Activated CD4-positive, alpha-beta T cell treated with anti-CD3 and anti-CD28 coated beads for 24 hours (primary cell): ENCODE measurements at regions not wholly inside any gene's neighbourhood (a gene's known extent, or its start where the extent isn't known, plus 50 kb on each side); places are given as distances from the start of the nearest gene placed in this dataset.
"Not testable (repeated sequence)": the region's sequence is repeated elsewhere in the genome, so short reads cannot be mapped to it uniquely, and the experiment has no call there.

Experiments
- DNase-seq, 2 donors: peaks; one replicate each; pipeline ENCODE4 v3.0.0-alpha.2; 2020; ENCODE audit warnings: low read depth in 2 of 2

DNA sequence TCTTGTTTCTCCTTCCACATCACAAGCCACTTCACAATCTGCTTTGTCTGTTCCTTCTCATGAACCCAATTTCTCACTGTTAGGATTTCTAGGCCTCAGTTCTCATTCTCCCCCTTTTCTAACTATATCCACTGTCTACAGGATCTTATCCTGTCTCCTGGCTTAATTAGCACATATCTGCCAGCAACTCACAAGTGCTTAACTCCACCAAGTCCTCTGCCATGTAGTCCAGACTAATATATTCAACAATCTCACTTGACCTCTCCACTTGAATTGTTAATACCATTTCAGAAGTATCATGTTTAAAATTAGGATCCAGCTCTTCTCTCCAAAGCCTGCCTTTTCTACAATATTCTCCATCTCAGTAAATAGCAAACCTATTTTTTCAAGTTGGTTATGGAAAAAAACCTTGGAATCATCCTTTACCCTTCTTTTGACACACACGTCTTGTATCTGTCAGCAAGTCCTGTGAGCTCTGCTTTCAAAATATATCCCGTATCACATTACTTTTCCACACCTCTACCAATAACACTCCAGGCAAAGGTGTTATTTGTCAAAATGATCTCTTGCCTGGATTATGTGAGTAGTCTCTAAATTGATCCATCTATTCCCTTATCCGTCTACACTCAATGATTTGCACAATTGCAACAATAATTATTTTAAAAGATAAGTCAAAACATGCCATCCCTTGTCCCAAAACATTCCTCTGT is 127.2 kb upstream of the SLIT2 start:
- DNase-seq, result no peak

DNA sequence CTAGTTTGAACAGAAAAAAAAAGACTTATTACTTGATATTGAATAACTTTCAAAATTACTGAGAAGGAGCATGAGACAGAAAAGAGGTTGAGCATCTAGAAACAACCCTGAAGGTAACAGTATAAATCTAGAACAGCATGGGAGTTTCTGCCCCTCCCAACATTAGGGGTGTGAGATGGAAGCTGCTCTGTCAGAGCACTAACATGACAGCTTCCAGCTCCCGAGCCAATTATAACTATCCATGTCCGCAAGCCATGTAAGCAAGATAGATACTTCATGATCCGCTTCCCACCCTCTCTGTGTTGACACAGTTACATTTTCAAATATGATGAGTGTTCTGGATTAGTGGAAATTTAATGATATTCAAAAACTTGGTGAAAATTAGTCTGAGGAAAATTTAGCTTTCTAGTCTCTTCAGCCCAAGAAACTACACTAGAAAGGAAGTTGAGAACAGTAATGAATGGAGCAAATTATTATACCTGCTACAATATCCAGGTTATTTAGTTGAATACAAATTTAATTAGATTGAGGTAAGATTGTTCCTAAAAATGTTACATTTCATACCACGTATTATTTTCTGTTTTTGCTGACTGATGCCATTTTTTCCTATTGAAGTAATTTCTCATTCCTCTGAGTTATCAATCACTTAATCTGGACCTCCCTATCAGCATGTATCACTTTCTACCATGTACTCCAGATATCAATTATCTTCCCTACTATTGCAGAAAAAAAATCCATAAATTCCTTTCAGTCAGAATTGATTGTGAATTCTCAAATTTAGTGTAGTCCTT is 129.3 kb upstream of the SLIT2 start:
- no peak for DNase-seq

DNA sequence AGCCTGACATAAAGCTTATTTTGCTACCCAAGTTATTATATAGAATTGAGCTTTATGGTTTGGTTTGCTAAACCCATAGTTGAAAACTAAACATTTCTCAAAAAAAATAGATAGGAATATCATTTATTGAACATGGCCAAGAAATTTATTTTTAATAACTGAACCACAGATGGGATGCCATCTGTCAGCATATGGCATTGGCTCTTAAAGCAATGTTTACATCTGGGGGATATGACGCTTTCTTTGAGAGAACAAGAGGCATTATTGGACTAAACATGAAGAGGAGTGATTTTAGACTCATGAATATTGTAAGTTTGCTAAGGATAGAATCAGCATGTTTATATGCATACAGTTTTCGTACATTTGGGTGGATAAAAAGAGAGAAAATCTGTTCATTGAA is 132.6 kb upstream of the SLIT2 start:
- no peak for DNase-seq

DNA sequence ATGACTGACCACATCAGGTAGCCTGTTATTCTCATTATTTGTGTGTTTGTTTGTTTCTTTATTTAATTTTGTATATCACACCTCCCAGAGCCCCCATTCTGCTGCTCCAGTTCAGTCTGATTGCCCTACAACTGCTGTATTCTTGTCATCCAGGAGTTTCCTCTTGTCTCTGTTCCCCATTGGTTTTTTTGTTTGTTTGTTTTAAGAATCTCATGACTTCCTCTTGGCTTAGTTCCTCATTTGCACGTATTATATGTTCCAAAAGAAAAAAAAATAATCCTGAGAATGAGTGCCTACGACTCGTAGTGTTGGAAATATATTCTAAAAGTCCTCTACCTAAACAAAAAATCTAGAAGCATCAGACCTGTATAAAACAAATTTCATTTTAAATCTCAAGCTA is 142.3 kb upstream of the SLIT2 start:
- no peak for DNase-seq

GRCh38 chr4:20106921-20107320 is 144.8 kb upstream of the SLIT2 start:
- no peak for DNase-seq

DNA sequence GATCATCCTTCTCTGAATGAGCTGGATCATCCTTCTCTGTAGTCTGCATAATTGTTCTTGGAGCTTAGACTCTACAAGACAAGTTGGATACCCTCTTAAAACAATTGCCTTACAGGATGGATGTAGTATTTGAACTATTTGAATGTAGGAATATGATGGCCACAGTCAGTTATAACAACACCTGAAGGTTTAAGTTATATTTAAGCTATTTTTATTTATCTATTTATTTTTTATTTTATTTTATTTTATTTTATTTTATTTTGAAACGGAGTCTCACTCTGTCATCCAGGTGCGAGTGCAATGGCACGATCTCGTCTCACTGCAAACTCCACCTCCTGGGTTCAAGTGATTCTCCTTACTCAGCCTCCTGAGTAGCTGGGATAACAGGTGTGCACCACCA is 149.9 kb upstream of the SLIT2 start:
- no peak for DNase-seq

- no peak for DNase-seq
These were observed 154.8 kb upstream of the SLIT2 start for GRCh38 chr4:20096911-20097310.

DNA sequence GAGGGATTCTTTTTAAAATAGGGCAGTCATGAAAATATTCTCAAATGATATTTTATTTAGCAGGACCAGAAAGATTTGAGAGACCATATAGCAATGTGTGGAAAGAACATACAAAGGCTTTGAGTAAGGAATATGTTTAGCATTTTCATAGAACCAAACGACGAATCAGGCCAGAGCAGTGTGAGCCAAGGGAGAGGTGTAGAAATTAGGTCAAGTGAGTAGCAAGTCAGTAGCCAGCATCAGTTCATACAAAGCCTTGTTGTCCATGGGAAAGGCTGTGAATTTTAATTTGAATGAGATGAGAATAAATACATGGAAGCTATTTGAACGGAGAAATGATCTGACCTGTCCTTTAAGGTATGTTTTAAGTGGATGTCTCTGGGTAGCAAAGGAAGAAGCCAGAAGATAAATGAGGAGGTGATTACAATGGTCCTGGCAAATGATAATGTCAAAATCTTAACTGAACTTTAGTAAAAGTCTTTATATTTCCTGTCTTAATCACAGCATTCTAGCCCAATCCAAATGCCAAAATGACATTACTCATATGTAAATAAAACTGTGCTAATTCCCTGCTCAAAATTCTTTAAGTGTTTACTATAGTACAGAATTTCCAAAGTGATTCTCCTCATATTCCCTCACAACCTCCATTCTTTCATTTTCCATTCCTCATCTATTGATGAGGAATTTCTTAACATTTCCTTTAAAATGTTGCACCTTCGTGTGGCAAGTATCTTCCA is 155.7 kb upstream of the SLIT2 start:
- no peak for DNase-seq

DNA sequence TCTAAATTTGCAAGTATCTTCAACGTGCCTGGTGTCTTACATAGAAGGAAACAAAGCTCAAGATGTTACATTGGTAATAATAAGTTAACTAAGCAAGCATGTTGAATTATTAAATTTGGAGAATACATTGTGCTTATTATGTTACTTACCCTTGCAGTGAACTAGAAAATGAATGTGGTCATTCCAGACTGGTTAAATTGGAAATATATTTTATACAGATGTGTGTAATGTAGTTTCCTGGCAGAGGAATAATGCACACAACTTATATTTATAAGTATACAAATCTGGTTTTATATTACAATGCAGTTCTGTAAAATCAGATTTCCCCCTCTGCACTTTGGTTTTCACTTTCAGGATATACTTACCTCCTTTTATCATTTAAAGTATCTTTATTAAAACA is 159.9 kb upstream of the SLIT2 start:
- no peak for DNase-seq

GRCh38 chr4:20087522-20087911 is 164.2 kb upstream of the SLIT2 start:
- no peak for DNase-seq

GRCh38 chr4:20086799-20087521 is 164.7 kb upstream of the SLIT2 start:
- DNase-seq, result no peak

GRCh38 chr4:20086067-20086798 is 165.5 kb upstream of the SLIT2 start:
- DNase-seq, result no peak

GRCh38 chr4:20085653-20086052 is 166.1 kb upstream of the SLIT2 start:
- no peak for DNase-seq

GRCh38 chr4:20085156-20085555 is 166.5 kb upstream of the SLIT2 start:
- DNase-seq, result no peak

GRCh38 chr4:20084488-20084887 is 167.2 kb upstream of the SLIT2 start:
- DNase-seq, result no peak

GRCh38 chr4:20078644-20079043 is 173.1 kb upstream of the SLIT2 start:
- no peak for DNase-seq

- no peak for DNase-seq
These were observed 176.3 kb upstream of the SLIT2 start for GRCh38 chr4:20075248-20075871.

GRCh38 chr4:20074450-20074849 is 177.3 kb upstream of the SLIT2 start:
- DNase-seq, result no peak

GRCh38 chr4:20065952-20066351 is 185.8 kb upstream of the SLIT2 start:
- DNase-seq, result no peak

DNA sequence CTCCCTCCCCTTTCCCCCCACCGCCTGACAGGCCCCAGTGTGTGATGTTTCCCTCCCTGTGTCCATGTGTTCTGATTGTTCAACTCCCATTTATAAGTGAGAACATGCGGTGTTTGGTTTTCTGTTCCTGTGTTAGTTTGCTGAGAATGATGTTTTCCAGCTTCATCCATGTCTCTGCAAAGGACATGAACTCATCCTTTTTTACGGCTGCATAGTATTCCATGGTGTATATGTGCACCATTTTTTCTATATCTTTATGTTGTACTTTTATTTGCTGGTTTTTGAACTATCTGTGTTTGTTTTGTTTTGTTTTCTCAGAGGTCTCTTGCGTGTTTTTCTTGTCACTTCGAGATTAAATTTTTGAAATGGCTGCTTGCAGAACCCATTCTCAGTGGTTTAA is 188.8 kb upstream of the SLIT2 start:
- DNase-seq, result not testable (repeated sequence)

DNA sequence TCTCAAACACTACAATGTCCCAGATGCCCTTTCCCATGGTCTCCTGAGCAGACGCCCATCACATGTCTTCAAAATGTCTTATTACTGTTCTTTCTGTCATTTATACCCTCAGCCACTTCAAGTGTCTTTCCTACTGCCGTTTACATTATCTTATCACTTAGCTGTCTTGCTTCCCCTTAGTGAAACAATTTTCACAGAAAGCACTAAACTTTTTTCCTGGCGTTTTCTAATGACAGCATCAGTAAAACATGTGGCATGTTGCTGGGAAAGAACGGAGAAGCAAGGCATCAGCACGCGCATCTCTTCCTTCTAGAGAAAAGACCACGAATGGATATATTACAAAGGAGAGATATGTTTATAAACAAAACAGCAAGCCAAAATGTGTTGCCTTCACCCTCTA is 189.7 kb upstream of the SLIT2 start:
- no peak for DNase-seq
